ENCODE measurements at regions not wholly inside any gene's neighbourhood (a gene's known extent, or its start where the extent isn't known, plus 50 kb on each side); places are given as distances from the start of the nearest gene placed in this dataset.
"Not testable (repeated sequence)": the region's sequence is repeated elsewhere in the genome, so short reads cannot be mapped to it uniquely, and the experiment has no call there.

GRCh38 chr11:15845261-15845660, 511.1 kb downstream of the SOX6 start:
- no peak for DNase-seq (ENCODE audit: low read depth)

- DNase-seq (ENCODE audit: low read depth): no peak
These were observed 507.6 kb downstream of the SOX6 start for GRCh38 chr11:15848631-15849168.

- DNase-seq (ENCODE audit: low read depth): no peak
These were observed 507.1 kb downstream of the SOX6 start for GRCh38 chr11:15849257-15849656.

- not testable (repeated sequence) for DNase-seq (ENCODE audit: low read depth)
These were observed 506.0 kb downstream of the SOX6 start for GRCh38 chr11:15850335-15850734.

GRCh38 chr11:15851051-15851498, 505.3 kb downstream of the SOX6 start:
- DNase-seq (ENCODE audit: low read depth): no peak

GRCh38 chr11:15852179-15852578, 504.2 kb downstream of the SOX6 start:
- DNase-seq (ENCODE audit: low read depth): no peak

GRCh38 chr11:15854245-15854644, 502.1 kb downstream of the SOX6 start:
- DNase-seq (ENCODE audit: low read depth): no peak

- DNase-seq (ENCODE audit: low read depth): no peak
These were observed 497.5 kb downstream of the SOX6 start for GRCh38 chr11:15858881-15859280.

- DNase-seq (ENCODE audit: low read depth): no peak
These were observed 496.9 kb downstream of the SOX6 start for GRCh38 chr11:15859411-15859810.

GRCh38 chr11:15861256-15861655, 495.1 kb downstream of the SOX6 start:
- DNase-seq (ENCODE audit: low read depth): no peak

- no peak for DNase-seq (ENCODE audit: low read depth)
These were observed 492.9 kb downstream of the SOX6 start for GRCh38 chr11:15863411-15863810.

- no peak for DNase-seq (ENCODE audit: low read depth)
These were observed 492.1 kb downstream of the SOX6 start for GRCh38 chr11:15864026-15864805.

- no peak for DNase-seq (ENCODE audit: low read depth)
These were observed 490.9 kb downstream of the SOX6 start for GRCh38 chr11:15865212-15865987.

- DNase-seq (ENCODE audit: low read depth): no peak
These were observed 488.5 kb downstream of the SOX6 start for GRCh38 chr11:15867871-15868270.

- no peak for DNase-seq (ENCODE audit: low read depth)
These were observed 485.4 kb downstream of the SOX6 start for GRCh38 chr11:15870911-15871310.

GRCh38 chr11:15871904-15872626, 484.3 kb downstream of the SOX6 start:
- DNase-seq (ENCODE audit: low read depth): no peak

GRCh38 chr11:15873501-15873900, 482.8 kb downstream of the SOX6 start:
- DNase-seq (ENCODE audit: low read depth): no peak

- DNase-seq (ENCODE audit: low read depth): no peak
These were observed 481.6 kb downstream of the SOX6 start for GRCh38 chr11:15874704-15875103.

GRCh38 chr11:15875393-15875792, 481.0 kb downstream of the SOX6 start:
- no peak for DNase-seq (ENCODE audit: low read depth)

- DNase-seq (ENCODE audit: low read depth): no peak
These were observed 480.4 kb downstream of the SOX6 start for GRCh38 chr11:15875943-15876342.

GRCh38 chr11:15878756-15879155, 477.6 kb downstream of the SOX6 start:
- no peak for DNase-seq (ENCODE audit: low read depth)

- no peak for DNase-seq (ENCODE audit: low read depth)
These were observed 476.1 kb downstream of the SOX6 start for GRCh38 chr11:15880291-15880690.

Measured in stimulated activated CD8-positive, alpha-beta memory T cell treated with anti-CD3 and anti-CD28 coated beads, Interleukin-15, amount 100 ng/mL, for 1 hour (primary cell).